Astrocyte of the hippocampus (primary cell): ENCODE measurements at regions not wholly inside any gene's neighbourhood (a gene's known extent, or its start where the extent isn't known, plus 50 kb on each side); places are given as distances from the start of the nearest gene placed in this dataset.
"Not testable (repeated sequence)": the region's sequence is repeated elsewhere in the genome, so short reads cannot be mapped to it uniquely, and the experiment has no call there.

Source experiments
- DNase-seq: peaks from one replicate; pipeline ENCODE4 v3.0.0; 2011; ENCODE audit warnings: low read depth, low spot score

GRCh38 chr3:20558161-20558560 lies 372.2 kb upstream of the SGO1 start:
- DNase-seq, result no peak

- no peak for DNase-seq
Measured at GRCh38 chr3:20556661-20557060, 370.7 kb upstream of the SGO1 start.

DNA sequence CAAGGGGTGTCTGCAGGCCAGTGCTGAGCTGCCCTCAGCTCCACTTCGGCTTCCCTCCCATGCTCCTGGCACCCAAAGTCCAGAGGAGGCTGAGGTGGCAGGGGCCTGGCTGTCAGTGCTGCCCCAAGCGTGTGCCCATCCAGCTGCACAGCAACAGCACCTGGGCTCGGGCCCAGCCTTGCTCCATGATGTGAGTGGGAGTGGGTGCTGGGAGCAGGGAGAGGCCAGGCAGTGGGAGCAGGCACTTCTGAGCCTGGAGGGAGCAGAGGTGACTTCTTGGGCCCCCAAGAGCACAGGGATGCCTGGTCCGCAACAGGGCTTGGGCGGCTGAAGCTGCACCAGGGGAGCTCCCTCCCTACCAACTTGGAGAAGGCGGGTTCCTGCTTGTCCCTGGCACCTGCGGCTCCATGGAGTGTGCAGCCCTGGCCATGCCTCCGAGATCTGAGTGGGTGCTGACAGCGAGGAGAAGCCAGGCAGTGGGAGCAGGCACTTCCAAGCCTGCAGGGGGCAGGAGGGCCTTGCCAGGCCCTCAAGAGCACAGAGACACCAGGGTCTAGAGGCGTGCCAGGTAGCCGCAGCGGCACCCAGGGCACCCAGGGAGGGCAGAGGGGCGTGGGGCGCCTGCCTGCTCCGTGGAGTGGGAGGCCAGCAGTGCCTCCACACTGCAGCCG lies 366.7 kb upstream of the SGO1 start:
- DNase-seq, result no peak

DNA sequence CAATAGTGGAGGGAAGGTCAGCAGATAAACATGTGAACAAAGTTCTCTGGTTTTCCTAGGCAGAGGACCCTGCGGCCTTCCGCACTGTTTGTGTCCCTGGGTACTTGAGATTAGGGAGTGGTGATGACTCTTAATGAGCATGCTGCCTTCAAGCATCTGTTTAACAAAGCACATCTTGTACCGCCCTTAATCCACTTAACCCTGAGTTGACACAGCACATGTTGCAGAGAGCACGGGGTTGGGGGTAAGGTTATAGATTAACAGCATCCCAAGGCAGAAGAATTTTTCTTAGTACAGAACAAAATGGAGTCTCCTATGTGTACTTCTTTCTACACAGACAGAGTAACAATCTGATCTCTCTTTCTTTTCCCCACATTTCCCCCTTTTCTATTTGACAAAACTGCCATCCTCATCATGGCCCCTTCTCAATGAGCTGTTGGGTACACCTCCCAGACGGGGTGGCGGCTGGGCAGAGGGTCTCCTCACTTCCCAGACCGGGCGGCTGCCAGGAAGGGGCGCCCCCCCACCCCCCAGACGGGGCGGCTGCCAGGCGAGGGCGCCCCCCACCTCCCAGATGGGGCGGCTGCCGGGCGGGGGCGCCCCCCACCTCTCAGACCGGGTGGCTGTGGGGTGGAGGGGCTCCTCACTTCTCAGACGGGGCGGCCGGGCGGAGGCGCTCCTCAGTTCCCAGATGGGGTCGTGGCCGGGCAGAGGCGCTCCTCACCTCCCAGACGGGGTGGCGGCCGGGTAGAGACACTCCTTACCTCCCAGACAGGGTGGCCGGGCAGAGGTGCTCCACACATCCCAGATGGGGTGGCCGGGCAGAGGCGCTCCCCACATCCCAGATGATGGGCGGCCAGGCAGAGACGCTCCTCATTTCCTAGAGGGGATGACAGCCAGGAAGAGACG lies 361.6 kb upstream of the SGO1 start:
- not testable (repeated sequence) for DNase-seq

GRCh38 chr3:20546636-20547035 lies 360.6 kb upstream of the SGO1 start:
- no peak for DNase-seq

DNA sequence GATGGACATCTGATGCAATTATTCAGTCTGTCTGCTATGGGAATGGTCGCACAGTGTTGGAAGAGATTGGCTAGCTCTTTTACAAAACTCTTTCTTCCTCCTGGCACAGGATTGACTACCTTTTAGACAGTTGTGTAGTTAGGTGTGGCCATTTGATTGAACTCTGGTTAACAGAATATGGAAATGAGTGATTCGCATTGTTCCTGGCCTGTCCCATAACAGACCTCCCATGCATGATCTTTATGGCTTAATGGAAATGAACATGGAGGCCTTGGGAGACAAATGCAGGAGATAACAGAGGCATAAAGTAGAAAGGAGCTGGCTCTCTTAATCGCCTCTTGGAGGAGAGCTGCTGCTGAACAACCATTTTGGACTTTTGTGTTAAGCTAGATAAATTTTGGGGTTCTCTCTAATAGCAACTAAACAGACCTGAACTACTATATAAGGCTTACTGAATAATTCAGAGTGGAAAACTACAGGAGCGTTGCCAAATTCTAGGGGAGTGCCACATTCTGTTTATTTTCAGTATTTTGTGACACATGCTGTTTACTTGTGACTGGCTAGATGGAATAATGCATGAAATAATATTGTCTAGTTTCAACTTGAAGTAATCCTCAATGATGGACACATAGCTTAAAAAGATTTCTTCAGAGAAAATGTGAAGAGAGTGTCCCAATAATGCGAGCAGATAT lies 357.7 kb upstream of the SGO1 start:
- no peak for DNase-seq

DNA sequence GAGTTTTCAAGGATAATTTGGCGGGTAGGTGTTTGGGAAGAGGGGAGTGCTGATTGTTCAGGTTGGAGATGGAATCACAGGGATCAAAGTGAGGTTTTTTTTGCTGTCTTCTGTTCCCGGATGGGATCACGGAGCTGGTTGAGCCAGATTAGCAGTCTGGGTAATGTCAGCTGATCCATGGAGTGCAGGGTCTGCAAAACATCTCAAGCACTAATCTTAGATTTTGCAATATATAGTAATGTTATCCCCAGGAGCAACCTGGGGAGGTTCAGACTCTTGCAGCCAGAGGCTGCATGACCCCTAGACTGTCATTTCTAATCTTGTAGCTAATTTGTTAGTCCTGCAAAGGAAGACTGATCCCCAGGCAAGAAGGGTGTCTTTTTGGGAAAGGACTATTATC lies 354.1 kb upstream of the SGO1 start:
- DNase-seq, result no peak

DNA sequence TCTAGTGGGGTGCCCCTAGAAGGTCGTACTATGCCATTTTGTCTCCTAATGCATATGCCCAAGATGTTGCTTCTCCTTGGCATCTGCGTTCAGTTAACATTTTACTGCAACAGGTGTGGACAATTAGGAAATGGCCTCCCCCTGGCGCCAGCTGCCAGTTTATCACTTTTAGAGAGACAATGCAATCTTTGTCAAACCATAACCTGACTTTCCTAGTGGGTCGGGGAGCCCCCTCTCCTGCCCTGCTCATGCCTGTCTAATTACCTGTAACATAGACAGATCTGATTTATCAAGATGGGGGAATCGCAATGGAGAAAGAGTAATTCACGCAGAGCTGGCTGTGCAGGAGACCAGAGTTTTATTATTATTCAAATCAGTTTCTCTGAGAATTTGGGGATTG lies 353.7 kb upstream of the SGO1 start:
- DNase-seq, result no peak

GRCh38 chr3:20537234-20537633 lies 351.2 kb upstream of the SGO1 start:
- DNase-seq, result no peak

DNA sequence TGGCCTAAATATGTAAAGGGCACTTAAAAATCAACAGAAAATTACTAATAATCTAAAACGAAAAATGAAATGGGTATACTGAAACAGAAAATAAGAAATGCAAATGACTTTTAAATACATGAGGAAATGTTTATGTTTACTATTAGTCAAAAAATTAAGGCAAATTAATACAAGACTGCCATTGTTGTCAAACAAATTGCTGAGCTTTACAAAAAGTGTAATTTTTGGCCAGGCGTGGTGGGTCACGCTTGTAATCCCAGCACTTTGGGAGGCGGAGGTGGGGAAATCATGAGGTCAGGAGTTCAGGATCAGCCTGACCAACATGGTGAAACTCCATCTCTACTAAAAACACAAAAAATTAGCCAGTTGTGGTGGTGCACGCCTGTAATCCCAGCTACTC lies 343.9 kb upstream of the SGO1 start:
- no peak for DNase-seq

- no peak for DNase-seq
Measured at GRCh38 chr3:20528180-20528770, 342.3 kb upstream of the SGO1 start.

GRCh38 chr3:20527368-20527767 lies 341.4 kb upstream of the SGO1 start:
- DNase-seq, result no peak

DNA sequence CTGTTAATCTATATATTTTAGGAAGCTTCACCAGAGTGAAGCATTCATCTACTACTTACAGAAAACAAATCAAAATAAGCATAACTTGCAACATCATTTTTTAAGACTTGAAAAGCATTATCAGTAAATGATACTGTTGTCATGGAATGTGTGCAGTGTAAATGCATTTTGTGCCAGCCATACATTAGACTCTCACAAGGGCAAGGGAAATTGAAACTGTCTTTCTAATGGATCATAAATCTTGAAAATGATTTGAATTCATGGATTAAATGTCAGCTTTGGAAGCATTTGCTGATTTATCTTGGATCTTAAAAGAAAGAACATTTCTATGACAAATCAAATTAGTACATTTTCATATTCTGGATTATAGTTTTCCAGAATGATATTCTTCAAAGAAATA lies 338.3 kb upstream of the SGO1 start:
- no peak for DNase-seq

- no peak for DNase-seq
Measured at GRCh38 chr3:20523293-20523692, 337.3 kb upstream of the SGO1 start.

- DNase-seq, result not testable (repeated sequence)
Measured at GRCh38 chr3:20517316-20517715, 331.3 kb upstream of the SGO1 start.

DNA sequence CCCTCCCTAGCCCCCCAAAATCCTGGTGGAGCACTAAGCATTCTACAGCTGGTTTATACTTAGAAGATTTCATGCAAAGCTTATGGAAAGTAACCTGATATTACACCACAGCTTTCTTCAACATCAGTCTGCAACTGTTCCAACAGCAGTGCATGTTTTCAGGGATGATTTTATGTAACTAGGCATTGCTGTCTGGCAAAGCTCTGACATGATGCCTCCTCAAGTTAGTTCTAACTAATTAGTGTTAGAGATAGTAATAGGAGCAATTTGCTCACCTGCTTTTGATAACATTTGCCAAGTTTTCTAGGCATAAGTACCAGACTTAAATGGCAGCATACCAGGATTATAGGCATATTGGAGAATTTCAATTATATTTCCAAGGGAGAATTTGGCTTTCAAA lies 330.3 kb upstream of the SGO1 start:
- no peak for DNase-seq

GRCh38 chr3:20515834-20516233 lies 329.8 kb upstream of the SGO1 start:
- DNase-seq, result no peak

DNA sequence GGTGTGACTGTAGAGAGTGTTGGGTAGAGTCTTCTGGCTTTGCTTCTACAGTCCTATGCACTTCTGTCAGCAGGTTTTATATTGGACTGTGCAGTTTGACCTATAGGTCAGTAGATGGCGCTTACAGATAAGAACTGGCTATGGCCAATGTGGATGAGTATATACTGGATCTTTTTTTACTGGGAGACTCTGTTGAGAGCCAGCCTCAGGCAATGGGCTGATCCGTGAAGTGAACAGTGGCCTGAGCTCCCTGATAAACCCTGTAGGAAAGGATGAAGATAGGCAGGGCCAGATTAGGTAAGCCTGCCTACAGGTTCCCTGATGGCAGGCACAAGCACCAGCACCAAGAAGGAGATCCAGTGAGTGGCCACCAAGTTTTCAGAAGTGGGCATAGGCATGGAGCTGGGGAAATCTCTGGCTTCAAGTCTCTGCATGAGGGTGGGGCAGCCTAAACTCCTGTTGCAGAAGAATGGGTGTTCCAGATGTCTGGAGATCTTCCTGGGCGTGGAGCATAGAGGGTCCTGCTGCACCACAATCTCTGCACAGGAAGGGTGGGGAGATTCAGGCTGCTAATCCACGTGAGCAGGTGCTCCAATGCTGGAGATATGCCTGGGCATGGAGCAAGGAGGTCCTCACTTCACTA lies 326.0 kb upstream of the SGO1 start:
- peak; percentile 76 for DNase-seq

DNA sequence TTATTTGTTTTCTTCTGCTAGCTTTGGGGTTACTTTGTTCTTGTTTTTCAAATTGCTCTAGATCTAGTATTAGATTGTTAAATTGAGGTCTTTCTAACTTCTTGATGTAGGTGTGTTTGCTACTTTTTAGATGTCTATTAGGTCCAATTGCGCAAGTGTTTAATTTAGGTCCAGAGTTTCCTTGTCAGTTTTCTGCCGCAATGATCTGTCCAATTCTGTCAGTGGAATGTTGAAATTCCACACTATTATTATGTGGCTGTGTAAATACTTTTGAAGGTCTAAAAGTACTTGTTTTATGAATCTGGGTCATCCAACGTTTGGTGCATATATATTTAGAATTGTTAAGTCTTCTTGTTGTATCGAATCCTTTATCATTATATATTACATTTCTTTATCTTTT lies 324.4 kb upstream of the SGO1 start:
- DNase-seq, result no peak

- no peak for DNase-seq
Measured at GRCh38 chr3:20503394-20504082, 317.5 kb upstream of the SGO1 start.

- DNase-seq, result peak; percentile 28
Measured at GRCh38 chr3:20490996-20491395, 305.0 kb upstream of the SGO1 start.
